Keratinocyte (primary cell): ENCODE measurements at regions not wholly inside any gene's neighbourhood (a gene's known extent, or its start where the extent isn't known, plus 50 kb on each side); places are given as distances from the start of the nearest gene placed in this dataset.

ENCODE experiments used
- CTCF ChIP-seq, 3 experiments: IDR thresholded peaks in 1 of 3; conservative IDR thresholded peaks in 1 of 3; optimal IDR thresholded peaks in 1 of 3; 2 replicates in 2 of 3; 3 replicates in 1 of 3; pipeline versions ENCODE3 to v1.5.1; 2011; ENCODE audit warnings: low read length in 3 of 3, mild to moderate bottlenecking in 3 of 3, moderate library complexity in 2 of 3, control low read depth in 1 of 3, inconsistent platforms in 1 of 3; ENCODE audit not compliant: insufficient read depth in 2 of 3; ENCODE audit errors: extremely low read depth in 1 of 3
- EZH2 ChIP-seq: IDR thresholded peaks from one replicate; pipeline ENCODE4 v1.6.1; 2012; ENCODE audit warnings: inconsistent platforms, mild to moderate bottlenecking, low read length, moderate library complexity

GRCh38 chr13:78192716-78193115, 274.1 kb upstream of the EDNRB start:
- TF ChIP-seq CTCF (optimal IDR thresholded peaks at IDR 0.05 in 1 of 3, IDR thresholded peaks at IDR 0.05 in 1 of 3, conservative IDR thresholded peaks at IDR 0.05 in 1 of 3; ENCODE audit: extremely low read depth in 1 of 3, insufficient read depth in 2 of 3, low read length in 3 of 3) (no peak), EZH2 (no peak)
